ENCODE measurements at regions not wholly inside any gene's neighbourhood (a gene's known extent, or its start where the extent isn't known, plus 50 kb on each side); places are given as distances from the start of the nearest gene placed in this dataset.

DNA sequence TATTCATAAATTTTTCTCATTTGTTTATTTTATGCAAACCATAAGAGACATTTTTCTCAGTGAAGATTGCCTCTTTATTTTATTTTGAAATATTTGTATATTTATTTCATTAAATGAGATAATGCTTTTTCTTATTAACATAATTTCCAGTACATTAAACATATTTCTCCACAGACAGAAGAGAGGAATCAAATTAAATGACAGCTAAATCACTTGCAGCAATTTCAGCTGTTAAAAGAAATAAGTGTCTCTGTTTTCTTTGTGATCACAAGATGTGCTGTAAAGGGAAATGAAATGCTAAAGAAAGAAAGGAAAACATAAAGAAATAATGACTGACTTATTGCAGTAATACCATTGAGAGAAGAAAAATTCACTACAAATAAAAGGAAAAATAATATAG lies 414.0 kb upstream of the FANCL start:
- Mint-ChIP-seq H3K27me3 (ENCODE audit: low read depth) (no peaks in the 10 kb centered on the region), H3K27ac (no peak overlapping the region), H3K4me3 (no peak overlapping the region), H3K4me1 (no peaks in the 10 kb centered on the region), H3K36me3 (ENCODE audit: low read depth) (no peaks in the 10 kb centered on the region), H3K9me3 (no peaks in the 10 kb centered on the region)
- TF ChIP-seq, protein P1, sequence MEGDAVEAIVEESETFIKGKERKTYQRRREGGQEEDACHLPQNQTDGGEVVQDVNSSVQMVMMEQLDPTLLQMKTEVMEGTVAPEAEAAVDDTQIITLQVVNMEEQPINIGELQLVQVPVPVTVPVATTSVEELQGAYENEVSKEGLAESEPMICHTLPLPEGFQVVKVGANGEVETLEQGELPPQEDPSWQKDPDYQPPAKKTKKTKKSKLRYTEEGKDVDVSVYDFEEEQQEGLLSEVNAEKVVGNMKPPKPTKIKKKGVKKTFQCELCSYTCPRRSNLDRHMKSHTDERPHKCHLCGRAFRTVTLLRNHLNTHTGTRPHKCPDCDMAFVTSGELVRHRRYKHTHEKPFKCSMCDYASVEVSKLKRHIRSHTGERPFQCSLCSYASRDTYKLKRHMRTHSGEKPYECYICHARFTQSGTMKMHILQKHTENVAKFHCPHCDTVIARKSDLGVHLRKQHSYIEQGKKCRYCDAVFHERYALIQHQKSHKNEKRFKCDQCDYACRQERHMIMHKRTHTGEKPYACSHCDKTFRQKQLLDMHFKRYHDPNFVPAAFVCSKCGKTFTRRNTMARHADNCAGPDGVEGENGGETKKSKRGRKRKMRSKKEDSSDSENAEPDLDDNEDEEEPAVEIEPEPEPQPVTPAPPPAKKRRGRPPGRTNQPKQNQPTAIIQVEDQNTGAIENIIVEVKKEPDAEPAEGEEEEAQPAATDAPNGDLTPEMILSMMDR (IDR thresholded peaks at IDR 0.05; ENCODE audit: unreplicated experiment in 3 of 3): no peak

DNA sequence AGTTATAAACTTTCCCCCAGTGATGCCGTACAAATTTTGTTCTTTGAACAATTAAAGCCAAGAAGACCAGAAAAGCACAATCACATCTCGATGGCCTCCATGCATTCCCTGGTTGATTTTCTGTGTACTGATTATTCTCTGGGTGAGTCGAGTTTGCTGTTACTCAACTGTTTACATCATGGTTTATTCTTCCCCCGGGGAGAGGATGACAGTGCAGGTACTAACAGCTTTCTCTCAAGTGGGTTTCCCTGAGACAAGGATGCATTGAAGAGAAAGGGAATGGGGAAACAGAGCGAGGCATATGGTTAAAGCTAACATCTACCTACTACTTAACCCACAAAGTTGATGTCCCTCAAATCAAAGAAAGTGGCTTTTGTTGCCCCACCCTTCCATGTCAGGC lies 410.8 kb upstream of the FANCL start:
- no peak overlapping the region for H3K4me3 Mint-ChIP-seq
- TF ChIP-seq, protein P1 (IDR thresholded peaks at IDR 0.05; ENCODE audit: unreplicated experiment in 3 of 3): no peak
- H3K9me3 Mint-ChIP-seq: no peaks in the 10 kb centered on the region
- no peak overlapping the region for H3K27ac Mint-ChIP-seq
- H3K27me3 Mint-ChIP-seq (ENCODE audit: low read depth): no peaks in the 10 kb centered on the region
- no peaks in the 10 kb centered on the region for H3K36me3 Mint-ChIP-seq (ENCODE audit: low read depth)
- H3K4me1 Mint-ChIP-seq: no peaks in the 10 kb centered on the region

DNA sequence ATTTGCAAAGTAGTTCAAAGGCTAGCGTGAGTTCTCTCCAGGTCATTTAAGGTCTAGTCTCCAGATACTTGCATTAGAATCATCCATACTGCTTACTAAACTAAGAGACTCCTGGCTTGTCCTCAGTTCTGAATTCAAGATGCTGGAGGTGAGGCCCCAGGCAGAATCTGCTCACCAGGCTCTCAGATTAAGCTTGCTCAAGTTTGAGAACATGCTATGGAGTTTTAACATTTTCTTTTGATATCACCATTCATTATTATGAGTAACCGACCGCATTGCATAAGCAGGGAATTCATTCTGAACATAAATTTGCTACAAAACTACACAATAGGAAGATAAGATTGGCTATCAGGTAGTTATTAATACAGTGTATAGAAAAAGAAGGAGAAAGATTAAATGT lies 409.7 kb upstream of the FANCL start:
- TF ChIP-seq, protein P1 (IDR thresholded peaks at IDR 0.05; ENCODE audit: unreplicated experiment in 3 of 3): no peak
- Mint-ChIP-seq H3K9me3 (no peaks in the 10 kb centered on the region), H3K27me3 (ENCODE audit: low read depth) (no peaks in the 10 kb centered on the region), H3K27ac (no peak overlapping the region), H3K36me3 (ENCODE audit: low read depth) (no peaks in the 10 kb centered on the region), H3K4me1 (no peaks in the 10 kb centered on the region), H3K4me3 (no peak overlapping the region)

DNA sequence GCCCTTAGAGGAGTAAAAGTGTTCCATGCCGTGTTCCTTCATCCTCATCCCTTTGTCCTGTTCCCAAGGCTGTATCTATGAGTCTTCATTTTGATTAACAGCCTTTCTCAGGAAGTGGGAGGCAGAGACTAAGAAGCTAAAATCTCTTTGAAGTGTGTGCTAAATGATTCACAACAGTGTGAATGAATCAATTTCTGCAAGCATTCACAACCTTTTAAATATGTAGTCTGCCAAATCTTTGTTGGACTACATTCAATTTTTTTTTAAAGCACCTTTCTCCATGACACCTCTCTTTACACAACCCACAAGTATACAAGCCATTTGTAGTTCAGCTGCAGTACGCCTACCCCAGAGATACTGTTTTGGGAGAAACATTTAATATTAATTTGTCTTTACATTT lies 408.6 kb upstream of the FANCL start:
- no peaks in the 10 kb centered on the region for H3K27me3 Mint-ChIP-seq (ENCODE audit: low read depth)
- TF ChIP-seq, protein P1 (IDR thresholded peaks at IDR 0.05; ENCODE audit: unreplicated experiment in 3 of 3): no peak
- no peak overlapping the region for H3K27ac Mint-ChIP-seq
- no peaks in the 10 kb centered on the region for H3K36me3 Mint-ChIP-seq (ENCODE audit: low read depth)
- no peak overlapping the region for H3K4me3 Mint-ChIP-seq
- H3K9me3 Mint-ChIP-seq: no peaks in the 10 kb centered on the region
- no peaks in the 10 kb centered on the region for H3K4me1 Mint-ChIP-seq

DNA sequence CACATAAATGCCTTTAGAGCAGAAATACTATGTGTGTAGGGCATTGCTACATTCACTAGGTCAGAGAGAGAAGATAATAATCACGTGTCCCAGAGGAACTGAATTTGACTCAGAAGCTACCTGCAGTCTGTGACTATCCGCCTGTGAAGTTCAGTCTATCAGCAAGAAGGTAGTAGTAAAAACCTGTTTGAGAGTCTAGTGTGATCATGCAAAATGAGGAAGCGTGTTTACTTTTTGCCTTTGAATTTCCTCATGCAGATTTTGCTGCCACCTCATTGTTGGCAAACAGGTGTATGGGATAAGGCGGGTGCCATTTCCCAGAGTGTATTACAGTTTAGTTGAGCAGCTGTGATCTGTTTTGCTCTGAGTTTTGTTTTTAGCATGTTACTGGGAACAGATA lies 403.9 kb upstream of the FANCL start:
- no peaks in the 10 kb centered on the region for H3K27me3 Mint-ChIP-seq (ENCODE audit: low read depth)
- no peak overlapping the region for H3K4me3 Mint-ChIP-seq
- no peaks in the 10 kb centered on the region for H3K9me3 Mint-ChIP-seq

DNA sequence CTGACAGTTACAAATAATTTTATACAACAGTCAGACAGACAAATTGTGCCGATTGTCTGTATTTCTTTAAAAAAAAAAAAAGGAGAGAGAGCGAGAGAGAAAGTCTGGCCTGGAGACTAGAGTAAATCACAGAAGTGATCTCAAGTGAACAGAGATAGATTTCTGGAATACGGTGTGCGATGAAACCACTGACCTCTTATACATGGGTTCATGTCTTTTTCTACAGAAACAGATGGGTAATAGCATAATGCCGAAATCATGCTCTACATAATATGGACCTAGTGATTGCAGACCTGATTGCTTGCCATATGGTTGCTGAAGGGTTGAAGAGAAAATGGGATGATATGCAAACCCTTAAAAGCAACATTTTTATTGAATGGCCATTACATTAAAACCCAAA lies 403.3 kb upstream of the FANCL start:
- H3K9me3 Mint-ChIP-seq: no peaks in the 10 kb centered on the region
- no peaks in the 10 kb centered on the region for H3K4me1 Mint-ChIP-seq
- H3K27ac Mint-ChIP-seq: no peak overlapping the region
- H3K4me3 Mint-ChIP-seq: no peak overlapping the region
- H3K36me3 Mint-ChIP-seq (ENCODE audit: low read depth): no peaks in the 10 kb centered on the region
- TF ChIP-seq, protein P1 (IDR thresholded peaks at IDR 0.05; ENCODE audit: unreplicated experiment in 3 of 3): no peak
- H3K27me3 Mint-ChIP-seq (ENCODE audit: low read depth): no peaks in the 10 kb centered on the region

More for the DNA sequence above, 403.9 kb upstream of the FANCL start:
- TF ChIP-seq, protein P1 (IDR thresholded peaks at IDR 0.05; ENCODE audit: unreplicated experiment in 3 of 3): no peak
- Mint-ChIP-seq H3K4me1 (no peaks in the 10 kb centered on the region), H3K36me3 (ENCODE audit: low read depth) (no peaks in the 10 kb centered on the region), H3K27ac (no peak overlapping the region)

All from nephron (organoid).